Adipocyte (in vitro differentiated cells): ENCODE measurements at regions not wholly inside any gene's neighbourhood (a gene's known extent, or its start where the extent isn't known, plus 50 kb on each side); places are given as distances from the start of the nearest gene placed in this dataset.

Experiments
- DNase-seq: peaks from one replicate; pipeline ENCODE4 v3.0.0-alpha.2; 2015; ENCODE audit warnings: low read depth
- H3K27me3 ChIP-seq: replicated peaks from 2 replicates; pipeline ENCODE4 v1.7.0; 2013; ENCODE audit warnings: mild to moderate bottlenecking, low read length, moderate library complexity; ENCODE audit not compliant: control insufficient read depth, insufficient read depth
- H3K36me3 ChIP-seq: 2 replicates; pipeline ENCODE4 v1.7.0; 2013; ENCODE audit warnings: low read length, mild to moderate bottlenecking, moderate library complexity; ENCODE audit not compliant: control insufficient read depth, insufficient read depth, severe bottlenecking
- H3K4me1 ChIP-seq: 2 replicates; pipeline ENCODE4 v1.7.0; 2013; ENCODE audit warnings: mild to moderate bottlenecking, low read length, moderate library complexity; ENCODE audit not compliant: control insufficient read depth, insufficient read depth
- H3K4me3 ChIP-seq: 2 replicates; pipeline ENCODE4 v1.7.0; 2013; ENCODE audit warnings: mild to moderate bottlenecking, low read length, moderate library complexity
- H3K9ac ChIP-seq: 2 replicates; pipeline ENCODE4 v1.7.0; 2013; ENCODE audit warnings: mild to moderate bottlenecking, low read length, moderate library complexity
- H3K9me3 ChIP-seq: 2 replicates; pipeline ENCODE4 v1.7.0; 2013; ENCODE audit warnings: mild to moderate bottlenecking, low read length, moderate library complexity; ENCODE audit not compliant: control insufficient read depth

DNA sequence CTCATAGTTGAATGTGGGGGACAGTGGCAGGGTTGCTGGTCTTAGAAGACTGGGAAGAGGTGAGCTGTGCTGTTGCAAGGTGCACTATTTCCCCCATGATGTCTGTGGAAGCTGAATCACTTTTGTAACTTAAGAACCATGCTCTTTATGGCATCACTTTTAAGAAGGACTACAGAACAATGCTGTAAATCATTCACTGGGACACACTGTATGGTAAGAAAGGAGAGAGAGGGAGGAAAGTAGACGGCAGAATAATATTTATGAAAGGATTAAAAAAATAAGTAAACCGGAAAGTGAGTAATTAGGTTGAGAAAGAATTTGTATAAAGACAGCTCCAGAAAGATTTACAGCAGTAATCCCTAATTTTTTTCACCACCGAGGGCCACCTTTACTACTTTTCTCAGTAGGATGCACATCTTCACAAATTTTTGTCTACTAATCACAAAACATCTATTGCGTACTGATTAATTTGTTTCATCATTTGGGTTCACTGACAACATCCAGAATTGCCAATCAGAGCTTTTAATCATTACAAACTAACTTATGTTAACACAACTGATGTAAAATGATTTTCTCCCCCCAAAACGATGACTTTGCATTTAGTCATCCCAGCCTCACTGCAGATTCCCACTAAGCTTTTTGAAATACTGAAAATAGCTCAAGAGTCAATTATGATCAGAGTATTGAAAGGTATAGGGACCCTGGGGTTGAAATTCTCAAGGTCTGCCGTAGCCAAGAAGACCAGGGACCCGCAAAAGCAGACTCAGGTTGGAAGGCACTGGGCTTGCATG lies 560.7 kb upstream of the NOX3 start:
- Histone ChIP-seq H3K9me3 (no peaks in the 10 kb centered on the region), H3K9ac (no peak overlapping the region), H3K27me3 (no peaks in the 10 kb centered on the region), H3K36me3 (no peaks in the 10 kb centered on the region), H3K4me3 (no peak overlapping the region), H3K4me1 (peaks cover 12% of the 10 kb centered on the region)
- DNase-seq: no peak

- H3K36me3 ChIP-seq: no peaks in the 10 kb centered on the region
- DNase-seq: no peak
Observed at GRCh38 chr6:156013155-156013554, 557.5 kb upstream of the NOX3 start.

GRCh38 chr6:156009656-156010055 lies 554.0 kb upstream of the NOX3 start:
- Histone ChIP-seq H3K36me3 (no peaks in the 10 kb centered on the region), H3K9ac (no peak overlapping the region), H3K4me1 (no peaks in the 10 kb centered on the region), H3K9me3 (no peaks in the 10 kb centered on the region), H3K4me3 (no peak overlapping the region), H3K27me3 (no peaks in the 10 kb centered on the region)
- no peak for DNase-seq

More at GRCh38 chr6:156013155-156013554, 557.5 kb upstream of the NOX3 start:
- Histone ChIP-seq H3K4me1 (peaks cover 5% of the 10 kb centered on the region), H3K4me3 (no peak overlapping the region), H3K9ac (no peak overlapping the region), H3K9me3 (no peaks in the 10 kb centered on the region), H3K27me3 (no peaks in the 10 kb centered on the region)

DNA sequence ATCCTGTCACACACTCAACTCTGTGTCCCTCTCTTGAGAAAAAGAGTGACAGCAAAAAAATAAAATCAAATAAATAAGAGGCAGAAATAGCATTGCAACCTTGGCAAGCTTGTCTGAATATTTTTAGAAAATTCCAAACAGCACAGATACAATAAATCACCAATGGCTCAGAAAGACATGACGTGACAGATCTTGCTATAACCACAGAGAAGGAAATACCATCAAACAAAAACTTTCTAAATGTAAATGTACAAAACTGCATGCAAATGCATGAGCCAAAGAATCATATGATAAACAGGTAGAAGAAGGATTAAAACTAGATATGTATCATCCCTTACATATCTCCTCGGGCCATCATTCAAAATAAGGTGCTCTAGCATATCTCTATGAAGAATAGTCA lies 549.2 kb upstream of the NOX3 start:
- Histone ChIP-seq H3K27me3 (no peaks in the 10 kb centered on the region), H3K9me3 (no peaks in the 10 kb centered on the region), H3K4me3 (no peak overlapping the region), H3K9ac (no peak overlapping the region), H3K36me3 (no peaks in the 10 kb centered on the region), H3K4me1 (no peaks in the 10 kb centered on the region)
- DNase-seq: no peak

GRCh38 chr6:155996151-155996550 lies 540.5 kb upstream of the NOX3 start:
- H3K9ac ChIP-seq: no peak overlapping the region
- no peaks in the 10 kb centered on the region for H3K4me1 ChIP-seq
- no peaks in the 10 kb centered on the region for H3K27me3 ChIP-seq
- H3K4me3 ChIP-seq: no peak overlapping the region
- H3K9me3 ChIP-seq: no peaks in the 10 kb centered on the region
- H3K36me3 ChIP-seq: no peaks in the 10 kb centered on the region
- no peak for DNase-seq

DNA sequence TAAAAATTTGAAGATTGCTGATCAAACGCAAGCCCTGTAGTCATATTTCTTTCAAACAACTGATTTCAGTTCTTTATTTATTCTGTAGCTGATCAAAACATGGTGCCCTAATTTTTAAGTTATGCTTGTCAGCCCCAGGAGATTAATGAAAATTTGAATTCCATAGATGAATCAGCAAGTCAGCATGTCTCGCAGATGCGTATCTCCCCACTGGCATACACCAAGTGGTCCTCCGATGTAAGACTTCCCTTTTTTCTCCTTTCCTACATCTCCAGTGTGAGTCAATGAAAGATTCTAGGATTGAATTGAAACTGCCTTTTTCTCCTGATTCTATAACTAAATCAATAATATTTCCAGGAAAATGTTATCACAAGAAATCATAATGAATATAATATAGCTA lies 539.6 kb upstream of the NOX3 start:
- H3K36me3 ChIP-seq: no peaks in the 10 kb centered on the region
- H3K4me3 ChIP-seq: no peak overlapping the region
- no peaks in the 10 kb centered on the region for H3K9me3 ChIP-seq
- no peaks in the 10 kb centered on the region for H3K27me3 ChIP-seq
- no peaks in the 10 kb centered on the region for H3K4me1 ChIP-seq
- no peak overlapping the region for H3K9ac ChIP-seq
- DNase-seq: no peak

DNA sequence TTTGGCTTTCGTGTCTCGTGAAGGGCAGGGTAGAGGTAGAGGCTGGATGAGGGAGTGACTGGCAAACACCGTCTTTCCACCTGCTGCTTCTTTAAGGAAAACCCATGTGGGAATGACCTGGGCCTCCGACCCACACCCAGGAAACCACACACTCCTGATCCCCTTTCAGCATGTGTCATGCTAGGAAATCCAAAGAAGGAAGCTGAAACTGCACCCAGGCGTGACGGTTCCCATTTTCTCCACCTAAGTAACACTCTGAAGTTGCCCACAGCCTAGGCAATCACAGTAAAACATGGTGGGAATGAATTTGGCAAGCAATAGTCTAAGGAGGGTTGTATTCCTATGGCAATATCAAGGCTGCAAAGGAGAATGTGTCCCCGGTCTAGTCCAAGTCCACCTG lies 538.4 kb upstream of the NOX3 start:
- H3K4me1 ChIP-seq: no peaks in the 10 kb centered on the region
- H3K9me3 ChIP-seq: no peaks in the 10 kb centered on the region
- DNase-seq: no peak
- H3K9ac ChIP-seq: no peak overlapping the region
- no peaks in the 10 kb centered on the region for H3K27me3 ChIP-seq
- no peak overlapping the region for H3K4me3 ChIP-seq
- no peaks in the 10 kb centered on the region for H3K36me3 ChIP-seq

DNA sequence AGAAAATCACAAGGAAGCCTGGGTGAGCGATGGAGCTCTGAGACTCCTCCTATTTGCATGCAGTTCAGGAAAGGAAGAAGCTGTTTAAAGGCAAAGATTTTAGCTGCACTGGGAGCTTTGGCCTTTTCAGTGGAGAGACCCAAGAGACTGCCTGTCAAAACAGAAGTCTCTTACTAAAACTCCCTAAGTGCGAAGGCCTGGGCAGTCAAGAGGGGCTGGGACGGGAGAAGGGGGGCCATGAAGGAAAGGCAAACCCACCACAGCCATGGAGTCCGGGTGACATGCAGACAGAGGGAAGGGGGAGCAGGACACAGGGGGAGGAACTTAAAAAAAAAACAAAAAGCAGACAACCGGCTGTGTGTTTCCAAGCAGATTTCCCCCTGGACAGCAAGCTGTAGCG lies 537.6 kb upstream of the NOX3 start:
- Histone ChIP-seq H3K36me3 (no peaks in the 10 kb centered on the region), H3K4me1 (no peaks in the 10 kb centered on the region), H3K9me3 (no peaks in the 10 kb centered on the region), H3K9ac (no peak overlapping the region), H3K27me3 (no peaks in the 10 kb centered on the region), H3K4me3 (no peak overlapping the region)
- no peak for DNase-seq

DNA sequence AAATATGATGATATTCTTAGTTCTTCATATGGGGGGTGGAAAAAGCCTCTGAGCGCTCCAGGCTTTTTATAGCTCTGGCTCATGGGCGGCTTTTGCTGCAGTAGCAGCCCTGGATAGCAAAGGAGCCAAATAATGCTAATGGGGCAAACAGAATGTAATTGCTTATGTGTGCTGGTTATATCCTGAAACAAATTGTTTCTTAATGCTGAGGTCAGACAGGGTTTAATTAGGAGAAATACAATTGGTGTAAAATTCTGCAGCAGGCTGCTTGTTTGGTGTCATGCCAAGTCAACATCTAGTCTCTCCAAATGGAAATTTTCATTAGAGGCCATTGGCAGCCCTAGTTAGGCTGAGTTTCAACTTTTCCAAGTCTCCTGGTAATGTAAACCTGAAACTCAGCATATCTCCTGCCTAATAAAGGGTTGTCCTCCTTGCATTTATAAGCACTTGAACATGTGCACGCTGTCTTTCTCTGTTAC lies 530.1 kb upstream of the NOX3 start:
- no peaks in the 10 kb centered on the region for H3K9me3 ChIP-seq
- H3K9ac ChIP-seq: no peak overlapping the region
- H3K36me3 ChIP-seq: no peaks in the 10 kb centered on the region
- H3K4me1 ChIP-seq: no peaks in the 10 kb centered on the region
- no peak overlapping the region for H3K4me3 ChIP-seq
- no peak for DNase-seq
- H3K27me3 ChIP-seq: no peaks in the 10 kb centered on the region

DNA sequence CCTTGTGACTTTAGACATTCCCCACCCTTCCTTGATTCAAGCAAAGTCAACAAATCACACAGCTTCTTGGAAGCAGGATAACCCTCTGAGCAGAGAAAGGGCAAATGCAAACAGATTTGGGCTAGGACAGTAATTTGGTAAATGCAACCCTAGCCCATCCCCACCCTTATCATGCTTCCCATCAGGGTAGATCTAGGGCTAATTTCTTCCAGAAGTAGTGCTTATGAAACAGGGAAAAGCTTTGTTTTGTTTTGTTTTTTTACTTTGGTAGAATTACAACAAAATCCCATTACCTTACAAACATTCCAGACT lies 525.1 kb upstream of the NOX3 start:
- H3K9ac ChIP-seq: no peak overlapping the region
- peak; percentile 1 for DNase-seq
- no peaks in the 10 kb centered on the region for H3K4me1 ChIP-seq
- H3K36me3 ChIP-seq: no peaks in the 10 kb centered on the region
- H3K4me3 ChIP-seq: no peak overlapping the region
- no peaks in the 10 kb centered on the region for H3K27me3 ChIP-seq
- H3K9me3 ChIP-seq: no peaks in the 10 kb centered on the region

- no peaks in the 10 kb centered on the region for H3K4me1 ChIP-seq
- no peaks in the 10 kb centered on the region for H3K36me3 ChIP-seq
- DNase-seq: no peak
- H3K9ac ChIP-seq: no peak overlapping the region
- no peaks in the 10 kb centered on the region for H3K27me3 ChIP-seq
- H3K9me3 ChIP-seq: no peaks in the 10 kb centered on the region
- H3K4me3 ChIP-seq: no peak overlapping the region
Observed at GRCh38 chr6:155980014-155980767, 524.6 kb upstream of the NOX3 start.
